ENCODE measurements at regions not wholly inside any gene's neighbourhood (a gene's known extent, or its start where the extent isn't known, plus 50 kb on each side); places are given as distances from the start of the nearest gene placed in this dataset.

- Mint-ChIP-seq H3K4me3 (no peak overlapping the region), H3K27me3 (no peaks in the 10 kb centered on the region), H3K4me1 (no peaks in the 10 kb centered on the region), H3K27ac (no peak overlapping the region), H3K9me3 (no peaks in the 10 kb centered on the region), H3K36me3 (no peaks in the 10 kb centered on the region)
These were observed 145.3 kb downstream of the ZNF518B start for GRCh38 chr4:10311939-10312338.

GRCh38 chr4:10305816-10306215, 151.4 kb downstream of the ZNF518B start:
- H3K36me3 Mint-ChIP-seq, result no peaks in the 10 kb centered on the region
- no peak overlapping the region for H3K27ac Mint-ChIP-seq
- no peaks in the 10 kb centered on the region for H3K4me1 Mint-ChIP-seq
- peaks cover 3% of the 10 kb centered on the region for H3K27me3 Mint-ChIP-seq
- no peak overlapping the region for H3K4me3 Mint-ChIP-seq
- no peaks in the 10 kb centered on the region for H3K9me3 Mint-ChIP-seq

GRCh38 chr4:10303291-10303690, 153.9 kb downstream of the ZNF518B start:
- H3K36me3 Mint-ChIP-seq, result no peaks in the 10 kb centered on the region
- H3K4me1 Mint-ChIP-seq, result no peaks in the 10 kb centered on the region
- H3K27me3 Mint-ChIP-seq, result peaks cover 3% of the 10 kb centered on the region
- no peak overlapping the region for H3K27ac Mint-ChIP-seq
- H3K9me3 Mint-ChIP-seq, result no peaks in the 10 kb centered on the region
- no peak overlapping the region for H3K4me3 Mint-ChIP-seq

GRCh38 chr4:10302096-10302495, 155.1 kb downstream of the ZNF518B start:
- Mint-ChIP-seq H3K4me1 (no peaks in the 10 kb centered on the region), H3K27ac (no peak overlapping the region), H3K9me3 (no peaks in the 10 kb centered on the region)

GRCh38 chr4:10299601-10300000, 157.6 kb downstream of the ZNF518B start:
- Mint-ChIP-seq H3K27me3 (peaks cover 2% of the 10 kb centered on the region), H3K9me3 (no peaks in the 10 kb centered on the region), H3K4me1 (no peaks in the 10 kb centered on the region), H3K27ac (no peak overlapping the region), H3K36me3 (no peaks in the 10 kb centered on the region), H3K4me3 (no peak overlapping the region)

More at GRCh38 chr4:10302096-10302495, 155.1 kb downstream of the ZNF518B start:
- Mint-ChIP-seq H3K4me3 (no peak overlapping the region), H3K36me3 (no peaks in the 10 kb centered on the region), H3K27me3 (peaks cover 3% of the 10 kb centered on the region)

GRCh38 chr4:10298681-10299080, 158.5 kb downstream of the ZNF518B start:
- Mint-ChIP-seq H3K4me3 (no peak overlapping the region), H3K27ac (no peak overlapping the region), H3K9me3 (no peaks in the 10 kb centered on the region), H3K4me1 (no peaks in the 10 kb centered on the region), H3K36me3 (no peaks in the 10 kb centered on the region), H3K27me3 (peaks cover 2% of the 10 kb centered on the region)

GRCh38 chr4:10296730-10297129, 160.5 kb downstream of the ZNF518B start:
- Mint-ChIP-seq H3K4me1 (no peaks in the 10 kb centered on the region), H3K9me3 (no peaks in the 10 kb centered on the region), H3K27ac (no peak overlapping the region), H3K36me3 (no peaks in the 10 kb centered on the region), H3K4me3 (no peak overlapping the region), H3K27me3 (peaks cover 2% of the 10 kb centered on the region)

- H3K4me1 Mint-ChIP-seq, result no peaks in the 10 kb centered on the region
- H3K4me3 Mint-ChIP-seq, result no peak overlapping the region
- H3K36me3 Mint-ChIP-seq, result no peaks in the 10 kb centered on the region
These were observed 161.9 kb downstream of the ZNF518B start for GRCh38 chr4:10295301-10295700.

GRCh38 chr4:10289538-10289906, 167.7 kb downstream of the ZNF518B start:
- Mint-ChIP-seq H3K27ac (no peak overlapping the region), H3K4me3 (no peak overlapping the region), H3K4me1 (no peaks in the 10 kb centered on the region), H3K36me3 (no peaks in the 10 kb centered on the region), H3K27me3 (peaks cover 1% of the 10 kb centered on the region), H3K9me3 (no peaks in the 10 kb centered on the region)

More at GRCh38 chr4:10295301-10295700, 161.9 kb downstream of the ZNF518B start:
- Mint-ChIP-seq H3K27me3 (peaks cover 2% of the 10 kb centered on the region), H3K9me3 (no peaks in the 10 kb centered on the region), H3K27ac (no peak overlapping the region)

- H3K27ac Mint-ChIP-seq, result no peak overlapping the region
- no peaks in the 10 kb centered on the region for H3K9me3 Mint-ChIP-seq
- no peak overlapping the region for H3K4me3 Mint-ChIP-seq
- no peaks in the 10 kb centered on the region for H3K36me3 Mint-ChIP-seq
- peaks cover 1% of the 10 kb centered on the region for H3K27me3 Mint-ChIP-seq
- no peaks in the 10 kb centered on the region for H3K4me1 Mint-ChIP-seq
These were observed 168.2 kb downstream of the ZNF518B start for GRCh38 chr4:10288830-10289537.

GRCh38 chr4:10285028-10285427, 168.4 kb upstream of the WDR1 start:
- no peak overlapping the region for H3K27ac Mint-ChIP-seq
- no peak overlapping the region for H3K4me3 Mint-ChIP-seq
- peaks cover 1% of the 10 kb centered on the region for H3K27me3 Mint-ChIP-seq
- no peaks in the 10 kb centered on the region for H3K4me1 Mint-ChIP-seq
- H3K36me3 Mint-ChIP-seq, result no peaks in the 10 kb centered on the region
- H3K9me3 Mint-ChIP-seq, result no peaks in the 10 kb centered on the region

GRCh38 chr4:10283761-10284160, 167.2 kb upstream of the WDR1 start:
- Mint-ChIP-seq H3K27me3 (peaks cover 1% of the 10 kb centered on the region), H3K36me3 (no peaks in the 10 kb centered on the region), H3K9me3 (no peaks in the 10 kb centered on the region), H3K4me3 (no peak overlapping the region), H3K4me1 (no peaks in the 10 kb centered on the region), H3K27ac (no peak overlapping the region)

GRCh38 chr4:10281996-10282395, 165.4 kb upstream of the WDR1 start:
- no peak overlapping the region for H3K4me3 Mint-ChIP-seq
- no peaks in the 10 kb centered on the region for H3K9me3 Mint-ChIP-seq
- H3K27ac Mint-ChIP-seq, result no peak overlapping the region
- H3K27me3 Mint-ChIP-seq, result no peaks in the 10 kb centered on the region
- H3K4me1 Mint-ChIP-seq, result no peaks in the 10 kb centered on the region
- H3K36me3 Mint-ChIP-seq, result no peaks in the 10 kb centered on the region

- no peaks in the 10 kb centered on the region for H3K4me1 Mint-ChIP-seq
- H3K36me3 Mint-ChIP-seq, result no peaks in the 10 kb centered on the region
- no peak overlapping the region for H3K4me3 Mint-ChIP-seq
- H3K27me3 Mint-ChIP-seq, result no peaks in the 10 kb centered on the region
- H3K9me3 Mint-ChIP-seq, result no peaks in the 10 kb centered on the region
- H3K27ac Mint-ChIP-seq, result no peak overlapping the region
These were observed 162.7 kb upstream of the WDR1 start for GRCh38 chr4:10279261-10279660.

- Mint-ChIP-seq H3K9me3 (no peaks in the 10 kb centered on the region), H3K36me3 (no peaks in the 10 kb centered on the region), H3K27me3 (no peaks in the 10 kb centered on the region), H3K4me1 (no peaks in the 10 kb centered on the region), H3K27ac (no peak overlapping the region), H3K4me3 (no peak overlapping the region)
These were observed 161.5 kb upstream of the WDR1 start for GRCh38 chr4:10278071-10278470.

- H3K4me1 Mint-ChIP-seq, result no peaks in the 10 kb centered on the region
- H3K27me3 Mint-ChIP-seq, result no peaks in the 10 kb centered on the region
- H3K27ac Mint-ChIP-seq, result no peak overlapping the region
- no peak overlapping the region for H3K4me3 Mint-ChIP-seq
- H3K36me3 Mint-ChIP-seq, result no peaks in the 10 kb centered on the region
- no peaks in the 10 kb centered on the region for H3K9me3 Mint-ChIP-seq
These were observed 159.6 kb upstream of the WDR1 start for GRCh38 chr4:10276152-10276551.

GRCh38 chr4:10275696-10276095, 159.1 kb upstream of the WDR1 start:
- Mint-ChIP-seq H3K27me3 (no peaks in the 10 kb centered on the region), H3K36me3 (no peaks in the 10 kb centered on the region), H3K9me3 (no peaks in the 10 kb centered on the region), H3K4me3 (no peak overlapping the region), H3K4me1 (no peaks in the 10 kb centered on the region), H3K27ac (no peak overlapping the region)
